OCI-LY7 (cell line): ENCODE measurements at regions not wholly inside any gene's neighbourhood (a gene's known extent, or its start where the extent isn't known, plus 50 kb on each side); places are given as distances from the start of the nearest gene placed in this dataset.

Experiments used
- BruUV-seq: library from RNA; stranded (reverse); fragments of 400-500 nt; replicated peaks from 2 replicates; lab custom pipeline; 2021; lab: Mats Ljungman, UMichigan
- CTCF ChIA-PET: fragments of 300-600 bp; sonication (Branson Sonifier 250); formaldehyde crosslinking; loops from one replicate; lab custom pipeline; 2022; ENCODE audit warnings: antibody characterized with exemption; ENCODE audit not compliant: unreplicated experiment; lab: Charles Lee
- POLR2A ChIA-PET: fragments of 300-600 bp; sonication (Branson Sonifier 250); formaldehyde crosslinking; loops from one replicate; lab custom pipeline; 2022; ENCODE audit warnings: antibody characterized with exemption; lab: Charles Lee
- DNase-seq: peaks from one replicate; pipeline ENCODE4 v3.0.0-alpha.2; 2015; ENCODE audit warnings: low spot score
- H2AFZ ChIP-seq: fragments of 200-600 bp; sonication (generic), shearing (Covaris generic); 2 replicates; pipeline ENCODE4 v1.6.1; 2014; ENCODE audit warnings: mild to moderate bottlenecking, antibody characterized with exemption, low read length, moderate library complexity
- H3K27ac ChIP-seq: fragments of 200-600 bp; sonication (generic); 2 replicates; pipeline ENCODE4 v1.5.1; 2014; ENCODE audit warnings: mixed run types, low read depth, mild to moderate bottlenecking, moderate library complexity, low read length, inconsistent platforms; ENCODE audit not compliant: poor library complexity, severe bottlenecking
- H3K36me3 ChIP-seq: fragments of 200-600 bp; sonication (generic); 2 replicates; pipeline ENCODE4 v1.6.1; 2014; ENCODE audit warnings: mild to moderate bottlenecking, antibody characterized with exemption, low read length, moderate library complexity, mixed read lengths; ENCODE audit not compliant: insufficient read depth
- H3K4me1 ChIP-seq: fragments of 200-600 bp; sonication (generic); 2 replicates; pipeline ENCODE4 v1.5.1; 2014; ENCODE audit warnings: mild to moderate bottlenecking, low read length; ENCODE audit not compliant: insufficient read depth, poor library complexity, severe bottlenecking
- H3K4me2 ChIP-seq: fragments of 200-600 bp; sonication (generic); 2 replicates; pipeline ENCODE4 v1.6.1; 2014; ENCODE audit warnings: mild to moderate bottlenecking, low read length
- H3K4me3 ChIP-seq: fragments of 200-600 bp; sonication (generic); 2 replicates; pipeline ENCODE4 v1.5.1; 2014; ENCODE audit warnings: mild to moderate bottlenecking, low read depth, low read length; ENCODE audit not compliant: poor library complexity, severe bottlenecking
- H3K79me2 ChIP-seq: fragments of 200-600 bp; sonication (generic); 2 replicates; pipeline ENCODE4 v1.6.1; 2016; ENCODE audit warnings: low read depth, mild to moderate bottlenecking, low read length, moderate library complexity, mixed read lengths; ENCODE audit not compliant: insufficient read depth
- H3K9me2 ChIP-seq: fragments of 200-600 bp; sonication (generic); 2 replicates; pipeline ENCODE4 v1.6.1; 2016; ENCODE audit warnings: mild to moderate bottlenecking, low read length, mixed read lengths; ENCODE audit not compliant: insufficient read depth
- H3K9me3 ChIP-seq: fragments of 200-600 bp; sonication (generic); 2 replicates; pipeline ENCODE4 v1.6.1; 2014; ENCODE audit warnings: mild to moderate bottlenecking, mixed run types, low read length, mixed read lengths
- H4K20me1 ChIP-seq: fragments of 200-600 bp; sonication (generic); 2 replicates; pipeline ENCODE4 v1.6.1; 2014; ENCODE audit warnings: mild to moderate bottlenecking, antibody characterized with exemption, low read length, moderate library complexity, mixed read lengths; ENCODE audit not compliant: insufficient read depth
- CTCF ChIP-seq: fragments of 200-600 bp; sonication (generic); conservative IDR thresholded peaks from 2 replicates; pipeline ENCODE4 v1.5.1; 2014; ENCODE audit warnings: mild to moderate bottlenecking, antibody characterized with exemption, low read length, moderate library complexity, mixed read lengths
- EZH2phosphoT487 ChIP-seq: fragments of 200-600 bp; sonication (generic); IDR thresholded peaks from 2 replicates; pipeline ENCODE4 v1.6.1; 2018; ENCODE audit warnings: low read depth, borderline replicate concordance, mild to moderate bottlenecking, mixed run types, antibody characterized with exemption, low read length, moderate library complexity, mixed read lengths
- intact Hi-C: fragments of 100-400 bp; cut with micrococcal nuclease; formaldehyde crosslinking; loops from one replicate; pipeline ENCODE4 v1.10.0; 2022; ENCODE audit not compliant: unreplicated experiment

GRCh38 chr18:10064267-10064666 lies 150.5 kb downstream of the VAPA start:
- CTCF ChIA-PET, result interaction anchor here (0.6 kb wide), 1 partner anchor 1804 kb away, joined by 3 read pairs; no protein-coding TSS in a partner anchor

GRCh38 chr18:10065296-10065695 lies 151.5 kb downstream of the VAPA start:
- H3K4me3 ChIP-seq, result no peak overlapping the region
- no peak for DNase-seq
- POLR2A ChIA-PET, result no interaction called here
- H3K4me1 ChIP-seq, result no peaks in the 10 kb centered on the region
- H3K79me2 ChIP-seq, result no peaks in the 10 kb centered on the region
- intact Hi-C loops, result no loop called here
- H3K4me2 ChIP-seq, result no peak overlapping the region
- no peak overlapping the region for H2AFZ ChIP-seq
- TF ChIP-seq EZH2phosphoT487, result no peak
- TF ChIP-seq CTCF, result no peak
- no peaks in the 10 kb centered on the region for H3K9me2 ChIP-seq
- no peaks in the 10 kb centered on the region for H4K20me1 ChIP-seq
- H3K9me3 ChIP-seq, result no peaks in the 10 kb centered on the region
- H3K36me3 ChIP-seq, result no peaks in the 10 kb centered on the region
- H3K27ac ChIP-seq, result no peak overlapping the region
- CTCF ChIA-PET, result no interaction called here
- BruUV-seq, result no TSS peak

More at GRCh38 chr18:10064267-10064666, 150.5 kb downstream of the VAPA start:
- DNase-seq, result no peak
- Histone ChIP-seq H3K4me2 (no peak overlapping the region), H3K79me2 (no peaks in the 10 kb centered on the region), H4K20me1 (no peaks in the 10 kb centered on the region), H3K27ac (no peak overlapping the region), H2AFZ (no peak overlapping the region), H3K9me3 (no peaks in the 10 kb centered on the region), H3K4me1 (no peaks in the 10 kb centered on the region), H3K9me2 (no peaks in the 10 kb centered on the region), H3K36me3 (no peaks in the 10 kb centered on the region), H3K4me3 (no peak overlapping the region)
- TF ChIP-seq CTCF (no peak), EZH2phosphoT487 (no peak)
- BruUV-seq, result no TSS peak
- intact Hi-C loops, result no loop called here
- POLR2A ChIA-PET, result no interaction called here

GRCh38 chr18:10067670-10068659 lies 154.1 kb downstream of the VAPA start:
- intact Hi-C loops, result no loop called here
- CTCF ChIA-PET, result no interaction called here
- Histone ChIP-seq H4K20me1 (no peaks in the 10 kb centered on the region), H2AFZ (no peak overlapping the region), H3K4me2 (no peak overlapping the region), H3K36me3 (no peaks in the 10 kb centered on the region), H3K9me2 (no peaks in the 10 kb centered on the region), H3K9me3 (no peaks in the 10 kb centered on the region), H3K79me2 (no peaks in the 10 kb centered on the region), H3K4me1 (no peaks in the 10 kb centered on the region), H3K27ac (no peak overlapping the region), H3K4me3 (no peak overlapping the region)
- no TSS peak for BruUV-seq
- TF ChIP-seq EZH2phosphoT487 (no peak), CTCF (no peak)
- no peak for DNase-seq
- POLR2A ChIA-PET, result no interaction called here
